ENCODE measurements at regions not wholly inside any gene's neighbourhood (a gene's known extent, or its start where the extent isn't known, plus 50 kb on each side); places are given as distances from the start of the nearest gene placed in this dataset.
A peak's percentile ranks its signal among the peaks of the same experiment; 100 is the strongest.
"Not testable (repeated sequence)": the region's sequence is repeated elsewhere in the genome, so short reads cannot be mapped to it uniquely, and the experiment has no call there.

- H3K4me3 ChIP-seq; H3K27me3 ChIP-seq; intact Hi-C loops (cut with DNase I; ENCODE audit: low total_unique reads); H3K36me3 ChIP-seq; DNase-seq; H3K27ac ChIP-seq: not testable (repeated sequence)
- peaks cover 3 to 19% (median 15%) of the 10 kb centered on the region in 4 donors for H3K4me1 ChIP-seq
- WGBS, 5 donors, result 93 to 100% (median 100%) methylated on average over 1 of the region's 1 CpG
- H3K9me3 ChIP-seq, result peaks cover 7 to 37% (median 18%) of the 10 kb centered on the region in 4 donors
Measured at GRCh38 chr10:59975918-59976317, 69.6 kb upstream of the CCDC6 start.

- intact Hi-C loops (cut with DNase I; ENCODE audit: low total_unique reads), result no loop called here
- peaks cover 3 to 20% (median 15%) of the 10 kb centered on the region in 4 donors for H3K4me1 ChIP-seq
- H3K27me3 ChIP-seq, result no peaks in the 10 kb centered on the region
- no peak overlapping the region for H3K4me3 ChIP-seq
- H3K36me3 ChIP-seq, result no peaks in the 10 kb centered on the region
- DNase-seq, result peak; percentile 53 to 89
- H3K27ac ChIP-seq, result peak overlapping the region in 3 of 5 donors; percentile 15 to 55 (median 44)
- 8 to 20% (median 12%) methylated on average over 1 of the region's 1 CpG for WGBS, 5 donors
- H3K9me3 ChIP-seq, result peaks cover 0 to 13% (median 2%) of the 10 kb centered on the region in 4 donors
- no peak for TF ChIP-seq EP300 (IDR thresholded peaks at IDR 0.05)
- TF ChIP-seq POLR2AphosphoS5 (IDR thresholded peaks at IDR 0.05), result peak in 2 of 3 donors; percentile 40 to 77
- TF ChIP-seq, protein P1, sequence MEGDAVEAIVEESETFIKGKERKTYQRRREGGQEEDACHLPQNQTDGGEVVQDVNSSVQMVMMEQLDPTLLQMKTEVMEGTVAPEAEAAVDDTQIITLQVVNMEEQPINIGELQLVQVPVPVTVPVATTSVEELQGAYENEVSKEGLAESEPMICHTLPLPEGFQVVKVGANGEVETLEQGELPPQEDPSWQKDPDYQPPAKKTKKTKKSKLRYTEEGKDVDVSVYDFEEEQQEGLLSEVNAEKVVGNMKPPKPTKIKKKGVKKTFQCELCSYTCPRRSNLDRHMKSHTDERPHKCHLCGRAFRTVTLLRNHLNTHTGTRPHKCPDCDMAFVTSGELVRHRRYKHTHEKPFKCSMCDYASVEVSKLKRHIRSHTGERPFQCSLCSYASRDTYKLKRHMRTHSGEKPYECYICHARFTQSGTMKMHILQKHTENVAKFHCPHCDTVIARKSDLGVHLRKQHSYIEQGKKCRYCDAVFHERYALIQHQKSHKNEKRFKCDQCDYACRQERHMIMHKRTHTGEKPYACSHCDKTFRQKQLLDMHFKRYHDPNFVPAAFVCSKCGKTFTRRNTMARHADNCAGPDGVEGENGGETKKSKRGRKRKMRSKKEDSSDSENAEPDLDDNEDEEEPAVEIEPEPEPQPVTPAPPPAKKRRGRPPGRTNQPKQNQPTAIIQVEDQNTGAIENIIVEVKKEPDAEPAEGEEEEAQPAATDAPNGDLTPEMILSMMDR (IDR thresholded peaks at IDR 0.05), result no peak
- no peak for TF ChIP-seq POLR2A (IDR thresholded peaks at IDR 0.05)
Measured at GRCh38 chr10:59971915-59972314, 65.6 kb upstream of the CCDC6 start.

DNA sequence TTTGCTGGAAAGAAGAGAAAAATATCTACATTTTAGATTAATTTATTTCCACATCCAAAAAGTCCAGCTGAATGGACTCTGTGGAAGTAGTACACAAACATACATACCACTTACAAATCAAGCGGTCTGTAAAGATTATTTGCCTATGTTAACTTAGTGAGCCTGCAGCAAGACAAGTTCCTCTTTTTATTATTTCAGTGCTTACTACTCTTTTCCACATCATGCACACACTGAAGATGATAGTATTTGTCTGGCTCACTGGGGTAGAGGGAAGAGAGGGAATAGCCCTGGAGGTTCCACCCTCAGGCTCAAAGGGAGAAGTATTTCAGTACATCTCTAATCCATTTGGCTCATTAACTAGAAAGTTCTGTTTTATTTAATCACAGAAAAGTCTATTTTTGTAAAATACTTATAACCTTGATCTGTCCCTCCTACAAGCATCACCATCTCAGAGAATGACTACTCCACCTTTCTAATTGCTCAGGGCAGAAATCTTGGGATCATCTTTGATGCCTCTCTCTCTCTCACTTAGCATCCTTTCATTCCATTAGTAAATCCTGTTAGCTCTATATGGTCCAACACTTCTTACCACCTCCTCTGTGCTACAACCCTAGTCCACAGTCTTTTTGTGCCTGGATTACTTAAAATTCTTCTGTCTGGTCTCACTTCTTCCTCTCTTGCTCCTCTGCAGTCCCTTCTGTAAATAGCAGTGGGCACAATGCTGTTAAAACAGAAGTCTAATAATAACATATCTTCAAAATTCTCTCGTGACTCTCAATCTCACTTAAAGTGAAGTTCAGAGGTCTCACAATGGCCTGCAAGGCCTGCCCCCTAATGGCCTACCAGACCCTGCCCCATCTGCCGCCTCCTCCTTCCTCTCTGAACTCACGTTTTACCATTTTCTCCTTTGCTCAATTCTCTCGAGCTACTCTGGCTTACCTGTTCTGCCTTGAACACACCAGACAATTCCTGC is 64.3 kb upstream of the CCDC6 start:
- Histone ChIP-seq H3K27me3 (no peaks in the 10 kb centered on the region), H3K4me3 (no peak overlapping the region), H3K9me3 (peaks cover 0 to 2% (median 0%) of the 10 kb centered on the region in 4 donors), H3K4me1 (peaks cover 6 to 22% (median 15%) of the 10 kb centered on the region in 4 donors), H3K36me3 (no peaks in the 10 kb centered on the region), H3K27ac (peak overlapping the region in 3 of 5 donors; percentile 15 to 55 (median 44))
- TF ChIP-seq POLR2A (IDR thresholded peaks at IDR 0.05) (no peak), EP300 (IDR thresholded peaks at IDR 0.05) (no peak), POLR2AphosphoS5 (IDR thresholded peaks at IDR 0.05) (no peak)
- TF ChIP-seq, protein P1 (IDR thresholded peaks at IDR 0.05), result no peak
- WGBS, 5 donors, result 67 to 78% (median 74%) methylated on average over 5 of the region's 5 CpGs
- no peak for DNase-seq
- intact Hi-C loops (cut with DNase I; ENCODE audit: low total_unique reads), result no loop called here

DNA sequence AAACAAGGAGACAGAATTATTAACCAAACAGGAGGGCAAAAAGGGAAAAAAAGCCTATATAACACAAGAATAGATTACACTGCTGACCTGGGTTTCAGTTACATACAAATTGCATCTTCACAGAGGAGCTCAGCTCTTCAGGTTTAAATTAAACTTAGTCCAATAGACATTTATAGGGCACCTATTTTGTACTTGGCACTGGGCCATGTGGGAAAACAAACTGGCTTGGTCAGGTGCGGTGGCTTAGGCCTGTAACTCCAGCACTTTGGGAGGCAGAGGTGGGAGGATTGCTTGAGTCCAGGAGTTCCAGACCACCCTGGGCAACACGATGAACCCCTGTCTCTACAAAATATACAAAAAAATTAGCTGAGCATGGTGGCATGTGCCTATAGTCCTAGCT is 62.3 kb upstream of the CCDC6 start:
- Histone ChIP-seq H3K36me3 (no peaks in the 10 kb centered on the region), H3K27me3 (no peaks in the 10 kb centered on the region), H3K9me3 (no peaks in the 10 kb centered on the region), H3K4me1 (peaks cover 8 to 29% (median 15%) of the 10 kb centered on the region in 4 donors), H3K4me3 (no peak overlapping the region), H3K27ac (no peak overlapping the region)
- no peak for TF ChIP-seq POLR2A (IDR thresholded peaks at IDR 0.05)
- TF ChIP-seq POLR2AphosphoS5 (IDR thresholded peaks at IDR 0.05), result no peak
- TF ChIP-seq, protein P1 (IDR thresholded peaks at IDR 0.05), result no peak
- TF ChIP-seq EP300 (IDR thresholded peaks at IDR 0.05), result no peak
- intact Hi-C loops (cut with DNase I; ENCODE audit: low total_unique reads), result no loop called here
- 57 to 65% (median 60%) methylated on average over 2 of the region's 2 CpGs for WGBS, 5 donors
- DNase-seq, result peak; percentile 17 to 37
